Erythroblast (primary cell): ENCODE measurements at regions not wholly inside any gene's neighbourhood (a gene's known extent, or its start where the extent isn't known, plus 50 kb on each side); places are given as distances from the start of the nearest gene placed in this dataset.

Source experiments
- GATA1 ChIP-seq: IDR thresholded peaks from 2 replicates; pipeline ENCODE4 v1.6.1; 2011; ENCODE audit warnings: low read depth, mild to moderate bottlenecking, control low read depth, low read length, moderate library complexity
- POLR2A ChIP-seq: IDR thresholded peaks from 2 replicates; pipeline ENCODE4 v1.6.1; 2011; ENCODE audit warnings: mild to moderate bottlenecking, low read length

GRCh38 chr10:2589196-2589595 is 478.2 kb upstream of the PFKP start:
- no peak for TF ChIP-seq POLR2A
- TF ChIP-seq GATA1: no peak
